GM06990 (cell line): ENCODE measurements at regions not wholly inside any gene's neighbourhood (a gene's known extent, or its start where the extent isn't known, plus 50 kb on each side); places are given as distances from the start of the nearest gene placed in this dataset.

Source experiments
- DNase-seq: peaks from one replicate; pipeline ENCODE4 v3.0.0-alpha.2; 2011; ENCODE audit not compliant: insufficient read length; ENCODE audit errors: extremely low read depth
- H3K27me3 ChIP-seq: replicated peaks from 2 replicates; pipeline ENCODE4 v1.6.0; 2011; ENCODE audit warnings: low read length; ENCODE audit not compliant: control insufficient read depth, insufficient read depth
- H3K36me3 ChIP-seq: 2 replicates; pipeline ENCODE4 v1.5.1; 2011; ENCODE audit warnings: low read length; ENCODE audit not compliant: control insufficient read depth, insufficient read depth
- H3K4me3 ChIP-seq: replicated peaks from 2 replicates; pipeline ENCODE4 v1.5.1; 2011; ENCODE audit warnings: low read depth, mild to moderate bottlenecking, control low read depth, low read length
- TF ChIP-seq, protein P1 (sequence below): IDR thresholded peaks from 2 replicates; pipeline ENCODE4 v1.5.1; 2011; ENCODE audit warnings: low read length, control low read depth, mild to moderate bottlenecking, inconsistent platforms; ENCODE audit not compliant: insufficient read depth, poor library complexity, severe bottlenecking

- no peaks in the 10 kb centered on the region for H3K27me3 ChIP-seq
- TF ChIP-seq, protein P1, sequence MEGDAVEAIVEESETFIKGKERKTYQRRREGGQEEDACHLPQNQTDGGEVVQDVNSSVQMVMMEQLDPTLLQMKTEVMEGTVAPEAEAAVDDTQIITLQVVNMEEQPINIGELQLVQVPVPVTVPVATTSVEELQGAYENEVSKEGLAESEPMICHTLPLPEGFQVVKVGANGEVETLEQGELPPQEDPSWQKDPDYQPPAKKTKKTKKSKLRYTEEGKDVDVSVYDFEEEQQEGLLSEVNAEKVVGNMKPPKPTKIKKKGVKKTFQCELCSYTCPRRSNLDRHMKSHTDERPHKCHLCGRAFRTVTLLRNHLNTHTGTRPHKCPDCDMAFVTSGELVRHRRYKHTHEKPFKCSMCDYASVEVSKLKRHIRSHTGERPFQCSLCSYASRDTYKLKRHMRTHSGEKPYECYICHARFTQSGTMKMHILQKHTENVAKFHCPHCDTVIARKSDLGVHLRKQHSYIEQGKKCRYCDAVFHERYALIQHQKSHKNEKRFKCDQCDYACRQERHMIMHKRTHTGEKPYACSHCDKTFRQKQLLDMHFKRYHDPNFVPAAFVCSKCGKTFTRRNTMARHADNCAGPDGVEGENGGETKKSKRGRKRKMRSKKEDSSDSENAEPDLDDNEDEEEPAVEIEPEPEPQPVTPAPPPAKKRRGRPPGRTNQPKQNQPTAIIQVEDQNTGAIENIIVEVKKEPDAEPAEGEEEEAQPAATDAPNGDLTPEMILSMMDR = no peak
- DNase-seq = no peak
- no peaks in the 10 kb centered on the region for H3K36me3 ChIP-seq
- no peak overlapping the region for H3K4me3 ChIP-seq
These were observed 357.0 kb upstream of the PTBP2 start for GRCh38 chr1:96364576-96364975.

DNA sequence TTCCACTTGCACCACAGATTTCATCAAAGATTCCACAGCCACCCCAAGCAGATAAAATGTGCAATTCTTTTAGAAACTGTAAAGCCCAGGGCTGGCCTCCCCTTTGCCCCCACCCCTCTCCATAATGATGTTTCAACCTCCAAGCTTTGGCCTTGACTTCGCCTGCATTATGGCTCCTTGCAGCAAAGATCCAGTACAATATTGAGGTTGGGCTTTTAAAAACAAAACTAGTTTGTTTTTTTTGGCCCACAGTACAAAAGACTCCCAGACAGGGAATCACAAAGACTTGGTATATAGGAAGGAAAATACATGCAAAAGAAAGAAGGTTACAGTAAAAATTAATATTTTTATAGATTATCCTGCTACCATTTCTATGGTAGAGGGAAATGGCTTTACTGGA lies 356.5 kb upstream of the PTBP2 start:
- no peaks in the 10 kb centered on the region for H3K27me3 ChIP-seq
- TF ChIP-seq, protein P1 = no peak
- H3K4me3 ChIP-seq = no peak overlapping the region
- H3K36me3 ChIP-seq = no peaks in the 10 kb centered on the region
- DNase-seq = no peak

DNA sequence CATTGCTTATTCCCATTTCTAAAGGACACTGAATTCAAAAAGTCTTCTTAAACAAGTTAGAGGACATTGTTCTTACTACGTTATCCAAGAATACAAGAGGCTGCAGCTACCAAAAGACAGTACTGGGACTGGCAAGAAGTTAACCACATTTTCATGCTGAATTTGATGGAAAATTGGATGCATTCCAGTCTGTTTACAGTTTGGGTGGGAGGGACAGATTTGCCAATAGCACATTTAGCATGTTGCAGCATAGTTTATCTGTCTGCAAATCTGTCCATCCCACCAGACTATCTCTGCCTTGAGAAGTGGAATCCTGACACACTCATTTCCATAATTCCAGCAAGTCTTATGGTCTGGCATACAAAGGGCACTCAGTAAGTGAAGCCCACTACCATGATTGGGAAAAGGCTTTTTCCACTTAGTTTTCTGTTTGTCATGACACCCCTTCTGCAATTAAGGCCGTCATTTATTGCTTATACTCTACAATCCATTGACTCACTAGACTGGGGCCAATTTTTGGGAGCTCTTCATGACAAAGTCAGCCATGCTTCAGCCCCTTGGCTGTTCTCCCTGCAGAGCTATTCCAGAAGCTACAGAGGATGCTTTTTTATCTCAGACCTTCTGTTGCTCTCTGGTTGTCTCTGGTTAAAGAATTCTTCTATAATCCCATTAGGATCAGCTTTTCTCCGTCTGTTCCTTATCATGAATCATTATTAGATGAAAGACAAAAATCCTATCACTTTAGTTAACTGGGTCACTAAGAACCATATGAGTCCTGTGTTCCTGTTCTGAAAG lies 355.8 kb upstream of the PTBP2 start:
- no peak for DNase-seq
- Histone ChIP-seq H3K4me3 (no peak overlapping the region), H3K36me3 (no peaks in the 10 kb centered on the region), H3K27me3 (no peaks in the 10 kb centered on the region)
- TF ChIP-seq, protein P1 = no peak

DNA sequence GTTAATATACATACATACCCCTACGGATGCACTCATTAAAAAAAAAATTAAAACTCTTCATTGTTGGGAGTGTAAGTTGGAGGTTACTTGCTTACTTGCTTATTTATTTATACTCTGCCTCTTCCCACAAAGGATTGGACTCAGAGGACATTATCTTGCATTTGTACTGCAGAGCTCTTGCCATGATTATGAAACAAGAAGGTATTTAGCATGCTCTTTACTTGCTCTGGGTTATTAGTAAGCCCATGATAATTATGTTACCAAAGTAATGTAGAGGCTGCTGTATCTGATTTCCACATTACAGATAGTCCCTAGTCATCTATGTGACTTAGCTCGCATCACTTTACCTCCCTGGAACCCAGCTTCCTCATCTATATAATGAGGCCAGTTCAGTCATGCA lies 355.1 kb upstream of the PTBP2 start:
- DNase-seq = no peak
- Histone ChIP-seq H3K27me3 (no peaks in the 10 kb centered on the region), H3K4me3 (no peak overlapping the region), H3K36me3 (no peaks in the 10 kb centered on the region)
- TF ChIP-seq, protein P1 = no peak

DNA sequence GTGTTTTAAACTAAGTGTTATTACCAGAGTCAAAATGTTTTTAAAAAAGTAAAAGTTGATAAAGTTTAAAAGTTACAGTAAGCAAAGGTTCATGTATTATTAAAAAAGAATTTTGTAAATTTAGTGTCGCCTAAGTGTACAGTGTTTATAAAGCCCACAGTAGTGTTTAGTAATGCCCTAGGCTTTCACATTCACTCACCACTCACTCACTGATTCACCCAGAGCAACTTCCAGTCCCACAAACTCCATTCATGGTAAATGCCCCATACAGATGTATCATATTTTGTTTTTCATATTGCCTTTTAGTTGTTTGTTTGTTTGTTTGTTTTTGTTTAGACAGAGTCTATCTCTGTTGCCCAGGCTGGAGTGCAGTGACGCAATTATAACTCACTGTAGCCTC lies 353.8 kb upstream of the PTBP2 start:
- Histone ChIP-seq H3K4me3 (no peak overlapping the region), H3K36me3 (no peaks in the 10 kb centered on the region), H3K27me3 (no peaks in the 10 kb centered on the region)
- TF ChIP-seq, protein P1 = no peak
- DNase-seq = no peak
